Activated T-cell treated with anti-CD3 and anti-CD28 coated beads for 48 hours (primary cell): ENCODE measurements at regions not wholly inside any gene's neighbourhood (a gene's known extent, or its start where the extent isn't known, plus 50 kb on each side); places are given as distances from the start of the nearest gene placed in this dataset.

ENCODE experiments used
- DNase-seq: peaks from one replicate; pipeline ENCODE4 v3.0.0-alpha.2; 2020; ENCODE audit warnings: low read depth

DNA sequence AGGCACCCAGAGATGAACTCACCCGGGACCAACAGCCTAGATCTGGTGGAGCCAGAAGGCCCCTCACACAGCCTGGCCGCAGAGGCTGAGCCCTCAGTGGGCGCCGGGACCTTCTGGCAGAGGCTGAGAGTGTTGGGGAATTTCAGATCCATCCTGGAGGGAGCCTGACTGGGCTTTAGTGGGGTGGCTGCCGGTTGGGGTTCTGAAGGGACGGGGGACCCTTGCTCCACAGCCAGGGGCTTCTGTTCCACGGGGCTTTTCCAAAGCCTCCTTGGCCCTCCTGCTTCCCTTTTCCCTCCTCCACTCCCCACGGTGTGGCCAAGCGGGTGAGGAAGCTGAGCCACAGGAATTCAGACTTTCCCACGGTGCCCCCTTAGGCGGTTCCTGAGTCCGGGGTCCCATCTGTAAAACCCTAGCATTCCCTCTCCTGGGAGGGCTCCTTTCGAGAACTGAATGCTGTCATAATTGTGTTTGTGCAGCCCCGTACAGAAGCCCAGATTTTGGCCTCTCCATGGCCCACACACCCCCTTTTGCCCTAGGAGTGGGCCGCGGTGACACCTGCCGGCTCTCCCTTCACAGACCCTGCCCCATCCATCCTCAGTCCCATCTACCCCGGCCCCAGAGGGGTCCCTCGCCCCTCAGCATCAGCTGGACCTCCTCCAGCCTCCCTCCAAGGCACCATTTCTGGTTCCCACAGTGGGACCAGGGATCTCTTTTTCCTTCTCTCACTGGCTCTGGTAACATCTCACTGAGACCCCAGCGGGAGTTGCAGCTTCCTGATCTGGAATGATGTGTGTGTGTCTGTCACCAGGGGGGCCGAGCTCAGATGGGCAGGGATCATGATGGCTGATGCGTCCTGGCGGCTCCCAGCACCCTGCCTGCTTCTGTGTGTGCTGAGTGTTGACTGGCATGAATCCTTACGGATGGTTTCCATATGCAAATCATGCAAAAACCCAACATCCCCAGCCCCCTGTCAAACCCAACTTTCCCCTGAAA is 1048.4 kb downstream of the TBC1D22A start:
- no peak for DNase-seq

DNA sequence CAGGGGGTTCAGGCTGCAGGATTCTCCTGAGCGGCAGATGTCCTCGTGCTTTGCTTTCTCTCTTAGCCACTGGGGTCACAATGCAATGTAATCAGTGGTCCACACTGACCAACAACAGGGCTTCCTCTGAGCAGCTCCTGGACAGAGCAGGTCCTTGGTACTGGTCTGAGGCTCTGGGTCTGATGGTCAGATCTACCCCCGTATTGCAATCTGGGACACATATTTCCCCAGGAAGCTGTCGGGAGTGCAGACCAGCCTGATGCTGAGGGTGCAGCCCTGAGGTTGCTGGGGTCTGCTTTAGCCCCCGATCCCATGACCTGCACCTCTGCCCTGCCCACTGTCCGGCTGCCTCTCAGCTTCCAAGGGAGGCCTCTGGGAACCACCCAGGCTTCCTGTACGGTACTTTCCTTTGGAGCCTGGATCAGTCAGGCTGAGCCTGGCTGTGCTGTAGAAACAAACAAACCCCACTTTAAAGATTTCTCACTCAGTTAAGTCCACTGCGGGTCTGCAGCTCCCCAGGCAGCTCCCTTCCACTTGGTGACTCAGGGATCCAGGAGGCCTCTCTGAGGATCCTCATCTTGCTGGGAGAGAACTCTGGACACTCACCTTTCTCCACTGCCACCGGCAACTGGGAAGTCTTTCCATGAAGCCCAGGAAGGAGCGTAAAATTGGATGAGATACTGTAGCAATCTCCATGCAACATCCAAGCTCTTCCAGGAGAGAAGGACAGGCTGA is 1046.6 kb downstream of the TBC1D22A start:
- DNase-seq: no peak

DNA sequence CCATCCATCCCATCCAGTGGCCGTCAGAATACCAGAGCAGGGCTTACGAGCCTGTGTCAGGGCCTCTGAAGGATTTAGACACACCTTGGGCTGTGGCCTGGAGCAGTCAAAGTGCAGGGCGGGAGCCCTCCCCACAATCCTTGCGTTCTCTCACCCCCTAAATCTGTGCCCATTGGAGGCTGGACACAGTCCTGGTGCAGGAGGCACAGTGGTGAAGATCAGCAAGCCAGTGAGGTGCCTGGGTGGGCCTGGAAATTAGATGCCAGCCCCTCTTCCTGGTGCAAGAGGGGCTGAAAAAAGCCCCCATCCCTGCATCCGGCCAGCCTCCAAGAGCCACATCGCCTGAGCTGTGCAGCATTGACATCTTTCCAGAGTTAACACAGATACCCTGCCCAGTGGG is 1045.8 kb downstream of the TBC1D22A start:
- no peak for DNase-seq

DNA sequence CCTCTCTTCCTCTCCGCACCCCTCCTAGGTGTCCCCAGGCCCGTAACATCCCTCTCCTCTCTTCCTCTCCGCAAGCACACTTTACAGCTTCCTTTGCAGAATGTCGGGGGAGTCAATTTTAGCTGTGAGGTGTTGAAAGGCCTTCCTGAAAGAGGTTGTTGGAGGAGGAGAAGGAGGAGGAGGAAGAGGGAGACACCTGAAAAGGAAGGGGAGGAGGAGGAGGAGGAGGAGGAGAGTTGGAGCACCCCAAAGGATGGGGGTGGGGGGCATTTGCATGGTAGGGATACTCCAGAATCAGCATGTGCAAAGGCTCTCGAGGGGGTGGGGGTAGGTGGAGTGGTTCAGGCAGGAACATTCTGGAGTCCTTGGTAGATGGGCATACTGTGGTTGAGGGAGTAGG is 1045.1 kb downstream of the TBC1D22A start:
- no peak for DNase-seq

DNA sequence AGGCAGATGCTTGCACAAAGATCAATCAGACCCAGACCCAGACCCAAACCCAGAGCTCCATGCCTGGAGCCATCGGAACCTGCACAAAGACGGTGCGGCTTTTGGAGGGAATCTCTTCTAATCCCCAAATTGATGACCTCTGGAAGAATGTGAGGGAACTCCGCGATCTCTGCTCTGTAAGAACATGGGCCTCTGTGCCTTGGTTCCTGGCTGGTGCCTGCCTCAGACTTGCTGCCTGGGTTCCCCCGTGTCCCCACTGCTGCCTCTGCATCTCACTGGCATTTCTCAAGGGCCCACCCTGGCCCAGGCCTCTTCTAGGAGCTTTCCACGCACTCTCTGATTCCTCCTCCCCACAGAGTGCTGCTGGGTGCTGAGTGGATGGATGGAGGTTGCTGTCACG is 1044.4 kb downstream of the TBC1D22A start:
- DNase-seq: no peak

GRCh38 chr22:47805394-47805935 is 1043.0 kb downstream of the TBC1D22A start:
- no peak for DNase-seq

- DNase-seq: no peak
Observed at GRCh38 chr22:47804281-47804680, 1041.8 kb downstream of the TBC1D22A start.

DNA sequence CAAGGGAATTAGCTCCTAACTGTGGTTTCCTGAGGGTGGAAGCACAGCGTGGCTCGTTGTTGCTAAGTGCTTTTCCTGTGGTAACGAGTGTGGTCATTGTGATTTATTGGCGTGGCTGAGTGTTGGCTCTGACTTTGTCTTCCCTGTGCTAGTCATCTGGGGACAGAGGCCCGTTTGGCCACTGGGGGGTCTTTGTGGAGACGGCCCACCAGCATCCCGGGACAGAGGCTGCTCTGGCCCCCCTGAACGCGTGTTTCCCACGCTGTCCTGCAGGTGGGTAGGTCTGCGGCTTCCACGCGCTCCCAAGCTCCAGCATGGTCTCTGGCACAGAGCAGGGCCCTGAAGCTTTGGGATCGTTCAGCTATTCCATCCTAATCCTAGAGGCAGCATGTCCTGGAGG is 1040.0 kb downstream of the TBC1D22A start:
- DNase-seq: no peak

- no peak for DNase-seq
Observed at GRCh38 chr22:47801541-47802245, 1039.2 kb downstream of the TBC1D22A start.

GRCh38 chr22:47798229-47798628 is 1035.8 kb downstream of the TBC1D22A start:
- DNase-seq: no peak

- DNase-seq: no peak
Observed at GRCh38 chr22:47797342-47797945, 1035.0 kb downstream of the TBC1D22A start.

DNA sequence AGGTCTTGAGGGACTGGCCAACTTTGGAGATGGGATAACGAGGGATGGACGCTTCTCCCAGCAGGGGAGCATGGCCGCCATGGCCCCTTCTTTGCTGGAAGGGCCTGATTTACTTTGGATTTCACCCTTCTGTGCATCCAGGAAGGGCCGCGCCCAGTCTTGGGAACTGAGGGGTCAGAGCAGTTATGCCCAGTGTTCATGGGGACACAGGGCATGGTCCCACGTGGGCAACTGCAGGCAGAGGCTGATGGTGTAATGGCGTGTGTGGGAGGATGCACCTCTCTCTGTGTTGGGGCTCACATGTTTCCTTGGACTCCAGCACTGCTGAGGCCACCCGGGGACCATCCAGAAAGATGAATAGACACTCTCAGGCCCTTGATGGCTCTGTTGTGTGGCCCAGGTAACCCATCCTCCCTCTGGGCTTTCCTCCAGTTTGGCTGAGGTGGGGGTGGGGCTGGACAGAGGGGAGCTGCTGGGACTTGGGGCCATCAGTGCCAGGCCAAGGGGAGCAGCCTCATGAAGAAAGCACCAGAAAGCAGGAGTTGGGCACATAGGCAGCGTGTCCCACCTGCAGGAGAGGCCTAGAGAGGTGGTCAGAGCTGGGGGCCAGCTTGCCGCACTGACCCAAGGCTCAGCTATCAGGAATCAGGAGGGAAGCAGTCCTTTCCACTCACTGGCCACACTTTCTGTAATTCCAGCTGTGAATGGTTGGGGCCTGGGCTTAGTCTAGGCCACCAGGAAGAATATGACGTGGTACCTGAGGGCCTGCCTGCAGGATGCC is 1033.9 kb downstream of the TBC1D22A start:
- DNase-seq: no peak

GRCh38 chr22:47795477-47796127 is 1033.2 kb downstream of the TBC1D22A start:
- no peak for DNase-seq

DNA sequence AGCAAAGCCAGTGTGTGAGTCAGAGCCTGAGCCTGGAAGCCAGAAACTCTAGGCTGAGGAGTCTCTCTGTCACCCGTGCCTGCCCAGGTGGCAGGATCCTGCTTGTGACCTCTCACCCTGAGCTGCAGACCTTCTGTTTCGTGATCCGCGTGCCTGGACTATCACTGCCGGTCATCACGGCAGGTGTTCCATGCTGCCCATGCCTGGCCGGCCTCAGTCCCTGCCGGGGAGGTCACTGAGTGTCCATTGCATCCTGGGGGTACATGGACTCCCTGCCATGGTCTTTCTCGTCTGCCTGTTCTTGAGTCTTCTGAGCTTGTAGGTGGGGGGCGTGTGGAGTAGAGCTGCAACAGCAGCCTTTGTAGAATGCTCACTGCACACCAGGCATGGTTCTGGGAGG is 1032.4 kb downstream of the TBC1D22A start:
- DNase-seq: no peak

- DNase-seq: no peak
Observed at GRCh38 chr22:47793304-47794101, 1031.1 kb downstream of the TBC1D22A start.

GRCh38 chr22:47789171-47789570 is 1026.7 kb downstream of the TBC1D22A start:
- DNase-seq: no peak

DNA sequence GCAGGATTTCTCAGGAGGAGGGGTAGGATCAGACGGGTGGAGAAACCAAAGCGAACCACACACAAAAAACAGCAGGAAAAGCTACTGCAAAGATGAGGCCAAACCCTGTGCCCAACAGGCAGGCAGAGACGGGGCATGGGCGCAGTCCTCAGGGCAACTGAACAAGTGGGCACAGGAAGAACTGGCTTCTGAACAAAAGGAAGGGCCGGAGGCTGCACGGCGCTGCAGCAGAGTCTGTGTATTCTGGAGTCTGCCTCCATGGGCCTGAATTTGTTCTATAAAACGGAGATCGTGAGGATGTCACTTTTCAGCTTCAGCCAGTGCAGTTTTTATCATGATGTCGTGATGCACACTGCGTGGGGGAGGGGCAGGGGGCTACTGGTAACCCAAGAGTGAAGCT is 1026.0 kb downstream of the TBC1D22A start:
- DNase-seq: no peak

DNA sequence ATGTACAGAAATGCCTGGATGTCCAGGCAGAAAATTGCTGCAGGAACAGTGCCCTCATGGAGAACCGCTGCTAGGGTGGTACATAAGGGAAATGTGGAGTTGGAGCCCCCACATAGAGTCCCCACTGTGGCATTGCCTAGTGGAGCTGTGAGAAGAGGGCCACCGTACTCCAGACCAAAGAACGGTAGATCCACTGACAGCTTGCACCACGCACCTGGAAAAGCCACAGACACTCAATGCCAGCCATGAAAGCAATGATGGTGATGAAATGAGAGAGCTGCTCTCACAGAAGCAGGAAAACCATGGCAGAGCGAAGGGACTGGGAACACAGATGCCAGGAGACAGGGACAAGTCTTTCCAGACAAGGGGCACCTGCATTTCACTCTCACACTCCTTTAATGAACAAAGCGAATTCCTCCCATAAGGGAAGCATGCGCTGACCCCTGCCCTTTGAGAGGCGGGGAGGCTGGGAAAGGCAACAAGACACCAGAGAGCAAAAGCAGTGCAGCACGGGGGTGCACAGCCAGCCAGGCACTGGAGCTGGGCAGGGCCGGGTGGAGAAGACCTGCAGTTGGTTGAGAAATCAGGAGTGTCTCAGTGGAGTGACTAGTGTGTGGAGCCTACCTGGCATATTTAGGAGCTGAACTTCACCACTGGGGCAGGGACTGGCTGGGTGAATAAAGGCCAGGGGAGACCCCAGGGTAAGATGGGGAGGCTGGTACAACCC is 1025.2 kb downstream of the TBC1D22A start:
- no peak for DNase-seq
